Germinal center (tissue), 1 donor: ENCODE measurements at regions not wholly inside any gene's neighbourhood (a gene's known extent, or its start where the extent isn't known, plus 50 kb on each side); places are given as distances from the start of the nearest gene placed in this dataset.
A peak's percentile ranks its signal among the peaks of the same experiment; 100 is the strongest.
"Not testable (repeated sequence)": the region's sequence is repeated elsewhere in the genome, so short reads cannot be mapped to it uniquely, and the experiment has no call there.

Experiments used
- DNase-seq: peaks from one replicate; pipeline ENCODE4 v3.0.0; 2012; ENCODE audit warnings: mixed read lengths, low spot score

DNA sequence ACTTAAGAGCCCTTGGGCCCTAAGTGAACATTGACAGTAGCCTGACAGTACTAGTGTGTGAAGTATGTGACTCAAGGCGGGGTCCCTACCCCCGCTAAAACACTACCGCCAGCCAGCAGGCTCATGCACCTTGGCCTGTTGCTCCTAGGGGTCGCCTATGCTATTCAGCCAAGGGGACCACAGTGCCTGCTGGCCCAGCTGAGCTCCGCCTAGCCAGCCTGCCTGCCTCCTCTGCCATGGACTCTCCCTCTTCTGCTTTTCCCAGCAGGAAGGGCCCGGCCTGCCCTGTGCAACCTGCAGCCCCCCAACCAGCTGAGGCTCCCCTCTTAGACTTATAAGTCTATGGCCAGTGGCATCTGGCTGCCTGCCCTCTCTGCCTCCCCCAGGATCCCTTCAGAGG lies 193.1 kb downstream of the MSX2 start:
- not testable (repeated sequence) for DNase-seq

DNA sequence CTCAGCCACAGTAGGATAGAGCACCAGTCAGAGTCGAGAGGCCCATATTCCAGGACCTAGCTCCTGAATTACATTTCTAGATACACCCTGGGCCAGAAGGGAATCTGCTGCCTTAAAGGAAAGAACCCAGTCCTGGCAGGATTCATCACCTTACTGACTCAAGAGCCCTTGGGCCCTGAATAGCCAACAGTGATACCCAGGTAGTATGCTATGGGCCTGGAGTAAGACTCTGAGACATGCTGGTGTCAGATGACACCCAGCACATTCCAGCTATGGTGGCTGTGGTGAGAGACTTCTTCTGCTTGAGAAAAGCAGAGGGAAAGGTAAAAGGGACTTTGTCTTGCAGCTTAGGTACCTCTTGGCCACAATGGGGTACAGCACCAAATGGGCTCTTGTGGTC lies 192.5 kb downstream of the MSX2 start:
- DNase-seq = not testable (repeated sequence)

DNA sequence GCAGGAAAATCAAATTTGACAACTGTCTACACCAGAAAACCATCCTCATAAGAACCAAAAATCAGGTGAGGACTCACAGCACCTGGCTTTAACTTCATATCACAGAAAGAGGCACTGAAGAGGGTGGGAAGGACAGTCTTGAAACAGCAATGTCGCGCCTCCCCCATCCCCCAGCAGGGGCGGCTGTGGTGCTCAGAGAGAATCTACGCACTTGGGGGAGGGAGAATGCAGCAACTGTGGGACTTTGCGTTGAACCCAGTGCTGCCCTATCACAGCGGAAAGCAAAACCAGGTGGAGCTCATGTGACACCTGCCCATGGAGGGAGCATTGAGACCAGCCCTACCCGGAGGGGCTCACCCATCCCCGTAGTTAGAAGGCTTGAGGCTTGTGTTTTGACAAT lies 191.8 kb downstream of the MSX2 start:
- no peak for DNase-seq

DNA sequence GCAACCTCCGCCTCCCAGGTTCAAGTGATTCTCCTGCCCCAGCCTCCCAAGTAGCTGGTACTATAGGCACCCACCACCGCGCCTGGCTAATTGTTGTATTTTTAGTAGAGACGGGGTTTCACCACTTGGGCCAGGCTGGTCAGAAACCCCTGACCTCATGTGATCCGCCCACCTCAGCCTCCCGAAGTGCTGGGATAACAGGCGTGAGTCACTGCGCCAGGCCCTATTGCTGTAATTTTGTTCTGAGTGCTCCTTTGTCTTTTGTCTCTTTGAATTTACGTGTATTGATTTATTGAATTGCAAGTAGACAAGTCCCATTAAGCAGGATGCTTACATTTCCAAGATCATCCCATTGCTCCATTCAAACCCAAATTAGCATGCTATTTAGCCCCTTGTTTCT lies 186.7 kb downstream of the MSX2 start:
- DNase-seq = no peak

DNA sequence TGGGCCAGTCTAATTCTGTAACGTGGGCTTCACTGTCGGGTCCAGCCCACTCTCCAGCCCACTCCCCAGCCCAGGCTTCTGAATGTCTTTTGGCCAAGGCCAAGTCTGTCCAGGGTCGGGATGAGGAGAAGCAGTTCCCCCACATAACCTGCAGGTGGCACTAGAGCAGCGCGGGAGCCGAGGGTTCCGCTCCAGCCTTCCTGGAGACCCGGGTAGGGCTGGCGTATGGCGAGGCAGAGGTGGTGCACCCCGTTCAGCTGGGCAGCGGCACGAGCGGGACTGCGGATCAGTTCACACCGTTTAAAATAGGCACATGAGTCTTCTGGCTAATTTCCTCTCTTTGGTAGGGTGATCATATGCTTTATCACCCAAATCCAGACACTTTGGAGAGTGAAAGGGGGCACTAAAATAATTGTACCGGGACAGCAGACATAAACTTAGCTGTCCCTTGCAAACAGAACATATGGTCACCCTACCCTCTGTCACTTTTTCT lies 185.9 kb downstream of the MSX2 start:
- DNase-seq = peak; percentile 68

DNA sequence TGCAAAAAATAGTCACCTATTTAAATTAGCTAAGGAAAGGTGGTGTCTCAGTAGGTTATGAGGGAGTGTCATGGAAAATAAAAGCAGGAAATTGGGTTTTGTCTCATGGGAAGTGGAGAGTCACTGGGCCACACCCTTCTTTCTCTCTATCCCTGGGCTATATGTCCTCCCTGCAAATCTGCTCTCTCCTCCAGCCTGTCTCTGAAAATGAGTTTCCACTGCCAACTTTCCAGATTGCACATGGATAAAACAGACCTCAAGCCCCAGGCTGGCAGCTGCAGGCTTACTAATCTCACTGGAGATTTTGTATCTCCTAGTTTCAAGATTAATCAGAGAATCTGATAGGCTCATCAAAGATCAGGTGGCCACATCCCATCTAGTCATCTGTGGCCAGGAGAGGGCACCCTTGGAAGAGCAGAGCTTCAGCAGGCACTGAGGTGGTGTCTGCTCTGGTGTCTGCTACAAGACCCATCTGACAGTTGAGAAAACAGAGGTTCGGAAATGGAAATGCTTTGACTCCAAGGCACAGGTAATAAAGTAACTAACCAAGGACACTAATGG lies 178.9 kb downstream of the MSX2 start:
- peak; percentile 5 for DNase-seq

DNA sequence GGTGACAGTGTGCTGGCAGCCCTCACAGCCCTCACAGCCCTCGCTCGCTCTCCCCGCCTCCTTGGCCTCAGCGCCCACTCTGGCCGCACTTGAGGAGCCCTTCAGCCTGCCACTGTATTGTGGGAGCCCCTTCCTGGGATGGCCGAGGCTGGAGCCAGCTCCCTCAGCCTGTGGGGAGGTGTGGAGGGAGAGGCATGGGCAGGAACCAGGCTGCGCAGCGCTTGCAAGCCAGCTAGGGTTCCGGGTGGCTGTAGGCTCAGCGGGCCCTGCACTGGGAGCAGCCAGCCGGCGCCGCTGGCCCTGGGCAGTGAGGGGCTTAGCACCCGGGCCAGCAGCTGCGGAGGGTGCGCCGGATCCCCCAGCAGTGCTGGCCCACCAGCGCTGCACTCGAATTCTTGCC lies 177.0 kb downstream of the MSX2 start:
- DNase-seq = no peak

DNA sequence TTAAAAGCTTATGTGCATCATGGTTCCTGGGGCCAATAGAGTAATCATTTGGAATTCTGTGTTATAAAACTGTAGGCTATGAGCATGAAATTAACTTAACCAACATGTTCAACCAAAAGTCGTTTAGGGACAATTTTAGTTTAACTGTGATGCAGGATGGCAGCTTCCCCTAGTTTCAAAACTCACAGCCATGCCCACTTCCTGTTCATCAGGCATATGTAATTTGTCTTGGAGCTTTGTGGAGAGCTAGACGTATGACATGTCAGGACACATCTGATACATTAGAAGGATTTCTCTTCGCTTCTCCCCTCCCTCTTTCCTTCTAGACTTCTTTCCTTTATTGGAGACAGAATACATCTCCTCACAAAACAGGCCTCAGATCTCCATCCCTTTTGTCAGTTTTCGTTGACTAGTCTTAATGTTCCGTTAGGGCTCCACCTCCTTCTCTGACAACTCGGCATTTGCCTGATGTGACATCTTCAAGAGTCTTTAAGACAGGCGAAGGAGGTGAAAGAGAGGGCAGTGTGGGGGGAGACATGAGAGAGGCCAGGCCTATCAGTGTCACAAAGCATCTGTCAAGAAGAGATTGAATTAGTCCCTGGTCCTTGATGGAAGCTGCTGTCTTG lies 176.0 kb downstream of the MSX2 start:
- DNase-seq = no peak

DNA sequence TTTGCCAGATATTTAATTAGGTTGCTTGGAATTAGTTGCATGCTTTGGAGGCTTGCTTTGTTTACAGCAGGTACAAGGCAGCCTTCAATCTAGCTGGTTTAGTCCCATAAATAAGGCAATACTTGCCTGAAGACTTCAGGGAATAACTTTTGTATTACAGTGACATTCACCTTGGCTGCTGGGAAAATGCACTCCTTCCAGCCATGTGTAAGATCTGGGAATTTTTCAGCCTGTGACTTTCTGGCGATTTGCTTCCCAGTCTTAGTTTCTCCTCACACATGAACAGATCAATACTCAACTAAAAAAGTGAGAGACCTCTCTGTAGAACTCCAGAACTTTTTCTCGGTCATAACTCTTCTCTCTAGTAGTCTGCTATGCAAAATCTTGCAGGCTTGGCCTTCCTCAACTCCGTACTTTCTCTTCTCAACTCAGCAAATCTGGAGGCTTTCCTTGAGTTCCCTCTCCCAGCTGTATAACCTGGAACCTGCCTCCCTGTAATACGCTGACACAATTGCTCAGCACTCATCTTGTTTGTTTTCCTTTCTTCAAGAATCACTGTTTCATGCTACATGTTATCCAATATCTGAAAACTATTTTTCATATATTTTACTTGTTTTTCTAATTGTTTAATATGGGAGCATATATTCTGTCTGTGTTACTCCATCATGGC lies 173.0 kb downstream of the MSX2 start:
- no peak for DNase-seq

DNA sequence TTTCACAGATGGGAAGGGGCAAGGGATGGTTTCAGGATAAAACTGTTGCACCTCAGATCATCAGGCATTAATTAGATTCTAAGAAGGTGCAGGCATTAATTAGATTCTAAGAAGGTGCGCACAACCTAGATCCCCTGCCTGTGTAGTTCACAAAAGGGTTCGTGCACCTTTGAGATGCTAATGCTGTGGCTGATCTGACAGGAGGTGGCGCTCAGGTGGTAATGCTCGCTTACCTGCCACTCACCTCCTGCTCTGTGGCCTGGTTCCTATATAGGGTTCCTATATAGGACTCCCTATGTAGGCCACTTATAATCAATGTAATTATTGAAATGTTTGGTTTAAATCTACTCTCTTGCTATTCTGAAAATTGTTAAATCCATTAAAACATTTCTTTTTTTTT lies 171.0 kb downstream of the MSX2 start:
- DNase-seq = no peak

DNA sequence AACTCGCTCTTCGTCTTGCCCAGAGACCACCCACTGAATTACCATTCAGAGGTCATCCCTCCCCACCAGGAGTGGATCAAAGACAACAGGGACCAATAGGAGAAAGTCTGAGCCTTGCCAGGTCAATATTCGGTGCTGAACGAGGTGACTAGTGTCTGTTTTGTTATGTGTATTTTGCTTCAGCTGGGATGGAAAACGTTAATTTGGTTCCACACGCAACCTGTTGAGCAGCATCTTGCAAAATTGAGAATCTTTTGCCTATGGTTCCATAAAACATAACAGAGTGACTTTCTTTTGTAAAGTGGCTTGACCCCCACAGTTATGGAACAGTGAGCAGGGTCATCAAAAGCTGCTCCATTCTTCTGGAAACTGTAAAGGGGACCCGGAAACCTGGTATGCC lies 168.4 kb downstream of the MSX2 start:
- DNase-seq = no peak

DNA sequence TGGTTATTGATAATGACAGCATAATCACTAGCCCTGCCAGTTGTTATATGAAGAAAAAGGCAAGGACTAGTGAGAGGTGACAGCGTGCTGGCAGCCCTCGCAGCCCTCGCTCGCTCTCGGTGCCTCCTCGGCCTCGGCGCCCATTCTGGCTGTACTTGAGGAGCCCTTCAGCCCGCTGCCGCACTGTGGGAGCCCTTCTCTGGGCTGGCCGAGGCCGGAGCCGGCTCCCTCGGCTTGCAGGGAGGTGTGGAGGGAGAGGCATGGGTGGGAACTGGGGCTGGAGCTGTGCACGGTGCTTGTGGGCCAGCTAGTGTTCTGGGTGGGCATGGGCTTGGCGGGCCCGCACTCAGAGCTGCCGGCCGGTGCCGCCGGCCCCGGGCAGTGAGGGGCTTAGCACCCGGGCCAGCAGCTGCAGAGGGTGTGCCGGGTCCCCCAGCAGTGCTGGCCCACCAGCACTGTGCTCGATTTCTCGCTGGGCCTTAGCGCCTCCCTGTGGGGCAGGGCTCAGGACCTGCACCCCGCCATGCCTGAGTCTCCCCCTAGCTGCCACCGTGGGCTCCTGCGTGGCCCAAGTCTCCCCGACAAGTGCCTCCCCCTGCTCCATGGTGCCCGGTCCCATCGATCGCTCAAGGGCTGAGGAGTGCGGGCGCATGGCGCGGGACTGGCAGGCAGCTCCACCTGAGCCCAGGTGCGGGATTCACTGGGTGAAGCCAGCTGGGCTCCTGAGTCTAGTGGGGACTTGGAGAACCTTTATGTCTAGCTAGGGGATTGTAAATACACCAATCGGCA lies 156.2 kb downstream of the MSX2 start:
- DNase-seq = not testable (repeated sequence)

DNA sequence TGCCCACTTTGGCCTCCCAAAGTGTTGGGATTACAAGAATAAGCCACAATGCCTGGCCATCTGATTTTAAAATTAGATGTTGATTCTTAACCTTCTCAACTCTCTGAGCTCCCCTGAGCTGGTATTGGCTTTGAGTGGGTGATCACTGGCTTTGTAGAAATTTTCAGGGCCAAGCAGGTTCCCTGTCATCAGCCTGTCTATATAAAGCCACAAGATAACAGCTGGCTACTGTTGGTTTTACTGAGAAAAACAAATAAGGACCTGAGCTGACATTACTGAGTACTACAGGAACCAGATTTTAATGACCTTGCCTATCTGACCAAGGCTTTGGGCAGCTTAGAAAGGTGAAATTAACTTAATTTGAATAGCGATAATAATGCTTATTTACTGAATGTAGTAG lies 153.6 kb downstream of the MSX2 start:
- no peak for DNase-seq

DNA sequence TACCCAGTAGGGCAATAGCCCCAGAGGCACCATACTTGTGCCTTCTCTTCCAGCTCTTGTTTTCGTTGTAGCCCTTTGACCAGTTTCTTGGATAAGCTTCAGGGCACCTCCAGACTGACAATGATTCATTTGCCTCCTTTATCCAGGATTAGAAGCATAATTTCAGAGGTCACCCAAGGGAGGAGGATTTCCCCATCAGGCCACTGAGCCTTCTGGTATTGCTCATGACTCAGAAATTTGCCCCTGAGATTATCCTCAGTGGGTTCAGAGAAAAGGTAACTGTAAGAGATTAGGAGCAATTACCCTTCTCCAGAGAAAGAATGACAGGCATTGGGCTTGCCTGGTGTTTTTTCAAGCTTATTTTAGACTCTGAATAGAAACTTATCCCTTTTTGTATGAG lies 147.9 kb downstream of the MSX2 start:
- DNase-seq = no peak

DNA sequence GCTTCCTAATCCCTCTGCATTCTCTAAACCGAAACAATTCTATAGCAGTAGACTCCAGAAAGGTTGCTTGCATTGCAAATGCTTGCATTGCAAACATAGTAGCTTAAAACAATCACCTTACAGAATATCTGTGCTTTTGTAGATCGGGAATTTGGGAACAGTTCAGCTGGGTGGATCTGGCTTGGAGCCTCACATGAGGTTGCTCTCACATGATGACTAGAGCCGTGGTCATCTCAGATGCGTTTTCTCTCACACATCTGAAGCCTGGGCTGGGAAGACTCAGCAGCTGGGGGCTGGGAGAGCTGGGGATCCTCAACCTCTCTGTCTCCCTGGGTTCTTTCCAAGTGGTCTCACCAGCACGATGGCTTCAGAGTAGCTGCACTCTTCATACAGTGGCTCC lies 127.8 kb downstream of the MSX2 start:
- DNase-seq = no peak

DNA sequence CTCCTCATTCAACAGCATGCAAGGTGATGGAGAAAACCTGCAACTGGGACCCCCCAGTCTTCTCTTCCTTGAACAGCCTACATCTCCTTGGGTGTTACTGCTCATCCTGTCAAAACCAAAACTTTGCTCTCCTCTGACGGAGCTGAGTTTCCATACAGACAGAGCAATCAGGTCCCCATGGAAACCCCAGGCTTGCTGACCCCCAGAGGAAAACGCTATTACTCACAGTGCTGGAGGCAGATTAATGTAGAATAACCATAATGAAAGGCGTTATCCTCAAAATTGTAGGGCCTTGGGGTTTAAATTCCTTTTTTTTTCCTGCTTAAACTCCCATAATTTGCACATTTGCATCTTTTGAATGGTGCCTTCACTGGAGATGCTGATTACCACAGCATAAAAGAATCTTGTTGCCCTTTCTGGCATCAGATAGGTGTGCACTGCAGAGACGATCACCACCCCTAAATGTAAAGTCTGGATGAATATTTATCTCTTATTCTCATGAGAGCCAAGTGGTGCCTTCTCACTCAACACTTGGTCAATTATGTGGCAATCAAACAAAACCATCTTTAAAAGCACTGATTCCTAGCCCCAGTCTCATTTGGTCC lies 126.3 kb downstream of the MSX2 start:
- no peak for DNase-seq

DNA sequence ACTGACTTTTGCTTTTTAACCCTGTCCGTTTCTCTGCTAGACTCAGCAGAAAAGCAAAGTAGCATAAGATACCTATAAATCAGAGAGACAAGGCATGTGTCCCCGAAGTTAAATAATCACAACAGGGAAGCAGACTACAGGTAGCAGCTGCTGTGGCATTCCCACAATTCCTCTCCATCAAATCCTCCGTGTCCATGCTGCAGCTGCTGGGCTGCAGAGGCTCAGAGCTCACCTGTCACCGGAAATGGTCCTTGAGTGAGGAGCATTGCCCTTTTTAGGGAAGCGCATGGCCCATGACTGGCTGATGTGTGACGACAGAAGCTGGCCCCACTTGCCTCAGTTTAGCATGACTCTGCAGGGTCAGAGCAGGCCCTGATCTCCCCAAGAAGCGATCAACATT lies 125.0 kb downstream of the MSX2 start:
- DNase-seq = no peak

DNA sequence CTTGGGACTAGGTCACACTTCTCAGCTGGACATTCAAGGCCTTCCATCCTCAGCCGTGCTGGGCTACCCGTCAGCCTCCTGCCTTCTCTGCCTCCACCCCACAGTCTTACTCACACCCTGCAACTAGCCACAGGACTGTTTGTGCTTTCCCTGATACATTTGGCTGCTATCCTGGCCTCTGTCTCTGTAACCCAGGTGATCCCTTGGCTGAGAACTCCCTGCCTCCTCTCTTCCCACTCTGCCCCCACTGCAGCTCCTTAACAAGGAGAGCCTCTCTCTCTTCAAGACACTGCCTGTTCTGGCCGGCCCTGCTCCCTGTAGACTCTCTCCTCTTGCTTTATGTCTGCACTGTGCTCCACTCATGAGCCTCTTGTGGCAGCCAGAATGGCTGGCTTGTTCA lies 120.6 kb downstream of the MSX2 start:
- DNase-seq = no peak

DNA sequence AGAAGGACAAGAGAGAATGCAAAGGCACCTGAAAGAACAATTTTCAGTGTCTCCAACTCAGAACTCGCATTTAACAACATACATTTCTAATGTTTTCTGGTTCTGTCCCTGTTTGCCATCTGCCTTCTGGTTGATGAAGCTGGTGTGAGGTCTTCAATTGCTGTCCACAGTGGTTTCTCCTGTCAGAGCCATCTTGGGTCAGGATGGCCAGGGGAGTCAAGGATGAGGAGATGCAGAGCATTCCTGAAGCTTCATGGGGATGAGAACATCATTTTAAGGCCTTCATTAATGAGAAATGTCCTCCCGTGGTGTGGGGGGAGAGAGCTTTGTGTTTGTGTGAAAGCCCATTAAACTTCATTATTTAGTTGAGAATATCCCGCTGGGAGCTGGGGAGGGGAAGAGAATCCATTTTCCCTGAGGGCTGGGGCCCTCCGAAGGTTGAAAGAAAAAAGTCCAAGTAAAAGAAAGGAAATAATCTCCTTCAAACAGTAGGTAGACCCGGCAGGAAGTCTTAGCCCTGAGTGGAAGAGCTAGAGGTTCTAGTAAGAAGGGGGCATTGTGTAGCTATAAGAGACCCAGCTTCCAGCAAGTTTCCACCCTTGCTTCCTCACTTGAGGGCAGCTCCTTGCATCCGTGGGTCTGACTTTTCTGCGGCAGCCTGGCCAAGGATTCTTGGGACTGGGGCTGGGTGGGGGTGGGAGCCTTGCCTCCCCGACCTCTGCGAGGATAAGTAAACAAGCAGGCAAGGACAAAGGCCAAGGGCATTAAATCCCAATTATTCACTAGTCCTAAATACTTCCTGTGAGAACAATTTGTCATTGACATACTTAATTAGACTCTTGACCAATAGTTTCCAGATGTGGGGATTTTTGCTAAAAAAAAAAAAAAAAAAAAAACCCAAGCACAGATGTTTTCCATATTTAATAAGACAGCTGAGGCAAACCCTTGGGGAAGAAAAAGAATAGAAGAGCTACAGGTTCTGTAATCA lies 119.2 kb downstream of the MSX2 start:
- no peak for DNase-seq

DNA sequence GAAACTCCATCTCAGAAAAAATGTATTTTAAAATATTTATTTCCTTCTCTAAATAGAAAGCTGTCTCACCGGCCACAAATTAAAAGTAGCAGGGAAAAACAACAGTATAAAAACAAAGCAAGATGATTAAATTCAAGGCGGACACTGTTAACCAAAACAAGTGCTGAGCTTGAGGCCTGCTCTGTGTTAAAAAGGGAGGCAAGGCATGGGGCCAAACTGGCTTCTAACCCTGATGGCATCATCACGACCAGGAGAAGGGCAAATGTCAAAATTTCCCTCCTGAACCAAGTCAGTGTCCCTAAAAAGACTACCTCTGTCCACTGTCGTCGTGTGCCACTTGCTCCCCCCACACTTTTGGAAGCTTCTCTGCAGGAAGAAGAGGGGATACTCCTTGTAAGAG lies 116.1 kb downstream of the MSX2 start:
- DNase-seq = no peak

DNA sequence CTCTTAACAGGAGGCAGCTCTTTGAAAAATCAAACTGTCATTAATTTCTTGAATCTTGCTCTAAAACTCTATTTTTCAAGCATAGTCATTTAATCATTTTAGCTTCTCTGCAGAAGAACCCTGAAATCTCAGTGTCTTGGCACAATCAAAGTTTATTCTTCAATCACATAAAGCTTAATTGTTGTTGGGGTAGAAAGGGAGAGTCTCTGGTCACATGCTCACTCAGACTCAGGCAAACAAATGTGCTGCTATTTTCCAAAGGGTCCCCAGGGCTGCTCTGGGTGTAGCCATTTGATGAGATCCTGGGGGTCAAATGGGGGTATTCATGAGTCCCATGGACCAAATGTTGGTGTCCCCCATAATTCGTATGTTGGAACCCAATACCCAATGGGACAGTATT lies 114.8 kb downstream of the MSX2 start:
- no peak for DNase-seq
